ENCODE measurements at regions not wholly inside any gene's neighbourhood (a gene's known extent, or its start where the extent isn't known, plus 50 kb on each side); places are given as distances from the start of the nearest gene placed in this dataset.

- TF ChIP-seq CTCF (IDR thresholded peaks at IDR 0.05) = no peak
- TF ChIP-seq REST (IDR thresholded peaks at IDR 0.05; ENCODE audit: insufficient read depth in 1 of 2, low read depth in 2 of 2, low read length in 1 of 2) = no peak
- TF ChIP-seq POLR2AphosphoS5 (IDR thresholded peaks at IDR 0.05; ENCODE audit: low read depth, low read length) = no peak
Observed at GRCh38 chr2:67131257-67131609, 265.9 kb upstream of the ETAA1 start.
